ENCODE measurements at regions not wholly inside any gene's neighbourhood (a gene's known extent, or its start where the extent isn't known, plus 50 kb on each side); places are given as distances from the start of the nearest gene placed in this dataset.

DNA sequence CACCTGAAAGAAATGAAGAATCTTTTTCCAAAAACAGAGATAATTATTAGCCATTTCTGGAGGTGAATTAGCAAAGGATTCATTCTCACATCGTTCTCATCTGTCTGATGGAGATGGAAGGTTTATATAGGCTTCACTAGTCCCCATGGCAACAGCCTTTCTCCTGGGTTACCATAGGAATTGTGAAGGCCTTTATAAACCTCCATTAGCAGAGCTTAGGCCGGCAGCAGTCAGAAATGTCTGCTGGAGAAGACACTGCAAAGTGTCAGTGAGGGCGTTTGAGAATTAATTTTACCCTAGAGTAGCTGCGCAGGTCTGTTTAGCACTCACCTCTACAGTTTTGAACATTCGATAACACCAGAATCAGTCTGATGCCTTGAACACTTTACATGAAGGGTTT, 290.4 kb upstream of the NR4A3 start:
- Histone ChIP-seq H3K36me3 (no peaks in the 10 kb centered on the region), H3K27ac (no peak overlapping the region), H3K4me1 (no peaks in the 10 kb centered on the region), H3K27me3 (no peaks in the 10 kb centered on the region), H3K4me3 (no peak overlapping the region), H3K9me3 (no peaks in the 10 kb centered on the region)
- no peak for DNase-seq (ENCODE audit: extremely low spot score in 2 of 2)
- intact Hi-C loops (cut with DNase I) = no loop called here
- TF ChIP-seq POLR2A (IDR thresholded peaks at IDR 0.05) = no peak
- TF ChIP-seq POLR2AphosphoS5 (IDR thresholded peaks at IDR 0.05; ENCODE audit: insufficient read depth in 1 of 2, low read depth in 1 of 2) = no peak
- TF ChIP-seq, protein P1, sequence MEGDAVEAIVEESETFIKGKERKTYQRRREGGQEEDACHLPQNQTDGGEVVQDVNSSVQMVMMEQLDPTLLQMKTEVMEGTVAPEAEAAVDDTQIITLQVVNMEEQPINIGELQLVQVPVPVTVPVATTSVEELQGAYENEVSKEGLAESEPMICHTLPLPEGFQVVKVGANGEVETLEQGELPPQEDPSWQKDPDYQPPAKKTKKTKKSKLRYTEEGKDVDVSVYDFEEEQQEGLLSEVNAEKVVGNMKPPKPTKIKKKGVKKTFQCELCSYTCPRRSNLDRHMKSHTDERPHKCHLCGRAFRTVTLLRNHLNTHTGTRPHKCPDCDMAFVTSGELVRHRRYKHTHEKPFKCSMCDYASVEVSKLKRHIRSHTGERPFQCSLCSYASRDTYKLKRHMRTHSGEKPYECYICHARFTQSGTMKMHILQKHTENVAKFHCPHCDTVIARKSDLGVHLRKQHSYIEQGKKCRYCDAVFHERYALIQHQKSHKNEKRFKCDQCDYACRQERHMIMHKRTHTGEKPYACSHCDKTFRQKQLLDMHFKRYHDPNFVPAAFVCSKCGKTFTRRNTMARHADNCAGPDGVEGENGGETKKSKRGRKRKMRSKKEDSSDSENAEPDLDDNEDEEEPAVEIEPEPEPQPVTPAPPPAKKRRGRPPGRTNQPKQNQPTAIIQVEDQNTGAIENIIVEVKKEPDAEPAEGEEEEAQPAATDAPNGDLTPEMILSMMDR (IDR thresholded peaks at IDR 0.05) = no peak

DNA sequence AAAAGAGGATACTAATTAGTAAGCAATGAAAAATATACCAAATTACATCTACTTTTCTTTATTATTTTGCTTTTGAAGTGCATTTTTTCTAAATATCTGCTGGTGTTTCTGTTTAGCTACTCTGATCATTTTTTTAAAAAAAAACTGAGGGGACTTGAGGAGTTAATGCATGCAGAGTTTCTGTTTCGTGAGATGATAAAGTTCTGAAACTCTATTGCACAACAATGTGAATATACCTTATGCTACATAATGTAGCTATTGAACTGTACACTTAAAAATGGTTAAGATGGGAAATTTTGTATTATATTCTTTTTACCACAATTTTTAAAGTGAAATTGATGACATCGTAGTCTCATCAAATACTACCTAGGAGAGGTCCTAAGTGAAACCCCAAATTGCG, 288.3 kb upstream of the NR4A3 start:
- TF ChIP-seq, protein P1 (IDR thresholded peaks at IDR 0.05) = no peak
- TF ChIP-seq POLR2A (IDR thresholded peaks at IDR 0.05) (no peak), POLR2AphosphoS5 (IDR thresholded peaks at IDR 0.05; ENCODE audit: insufficient read depth in 1 of 2, low read depth in 1 of 2) (no peak)
- H3K4me1 ChIP-seq = no peaks in the 10 kb centered on the region
- H3K27me3 ChIP-seq = no peaks in the 10 kb centered on the region
- no peak overlapping the region for H3K4me3 ChIP-seq
- no peaks in the 10 kb centered on the region for H3K9me3 ChIP-seq
- no peak for DNase-seq (ENCODE audit: extremely low spot score in 2 of 2)
- intact Hi-C loops (cut with DNase I) = no loop called here
- H3K36me3 ChIP-seq = no peaks in the 10 kb centered on the region
- H3K27ac ChIP-seq = no peak overlapping the region

DNA sequence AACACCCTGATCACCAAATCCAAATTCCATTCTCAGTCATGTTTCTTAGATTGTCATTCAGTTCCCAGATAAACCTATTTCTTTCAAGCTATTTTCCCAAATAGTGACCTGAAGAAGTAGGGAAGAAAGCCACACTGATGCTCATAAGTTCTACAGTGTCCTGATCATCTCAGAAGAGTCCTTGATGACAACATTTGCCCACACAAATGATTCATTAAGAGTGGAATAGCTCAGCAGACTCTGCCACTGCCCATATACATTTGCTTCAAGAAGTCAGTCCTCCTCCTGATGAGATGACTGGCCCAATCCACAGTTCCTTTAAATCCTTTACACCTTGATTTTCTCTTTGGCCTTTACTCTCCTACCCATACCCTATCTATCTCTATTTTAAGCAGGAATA, 283.7 kb upstream of the NR4A3 start:
- Histone ChIP-seq H3K4me3 (no peak overlapping the region), H3K27ac (no peak overlapping the region), H3K4me1 (no peaks in the 10 kb centered on the region), H3K27me3 (no peaks in the 10 kb centered on the region), H3K9me3 (no peaks in the 10 kb centered on the region), H3K36me3 (no peaks in the 10 kb centered on the region)
- TF ChIP-seq POLR2A (IDR thresholded peaks at IDR 0.05) (no peak), POLR2AphosphoS5 (IDR thresholded peaks at IDR 0.05; ENCODE audit: insufficient read depth in 1 of 2, low read depth in 1 of 2) (no peak)
- TF ChIP-seq, protein P1 (IDR thresholded peaks at IDR 0.05) = no peak
- intact Hi-C loops (cut with DNase I) = no loop called here
- DNase-seq (ENCODE audit: extremely low spot score in 2 of 2) = no peak

DNA sequence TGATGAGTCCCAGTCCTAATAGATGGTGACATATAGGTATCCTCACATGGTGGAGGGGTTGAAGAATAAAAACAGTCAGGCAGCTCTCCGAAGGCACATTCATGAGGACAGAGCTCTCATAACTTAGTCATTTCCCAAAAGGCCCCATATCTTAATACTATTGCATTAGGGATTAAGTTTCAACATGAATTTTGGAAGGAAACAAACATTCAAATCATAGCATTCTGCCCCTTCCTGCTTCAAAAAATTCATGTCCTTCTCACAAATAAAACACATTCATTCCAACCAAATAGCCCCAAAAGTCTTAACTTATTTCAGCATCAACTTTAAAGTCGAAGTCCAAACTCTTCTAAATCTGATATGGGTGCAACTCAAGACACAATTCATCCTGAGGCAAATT, 277.2 kb upstream of the NR4A3 start:
- Histone ChIP-seq H3K4me3 (no peak overlapping the region), H3K36me3 (no peaks in the 10 kb centered on the region), H3K27me3 (no peaks in the 10 kb centered on the region), H3K9me3 (no peaks in the 10 kb centered on the region), H3K4me1 (no peaks in the 10 kb centered on the region), H3K27ac (no peak overlapping the region)
- no peak for DNase-seq (ENCODE audit: extremely low spot score in 2 of 2)
- TF ChIP-seq, protein P1 (IDR thresholded peaks at IDR 0.05) = no peak
- TF ChIP-seq POLR2A (IDR thresholded peaks at IDR 0.05) (no peak), POLR2AphosphoS5 (IDR thresholded peaks at IDR 0.05; ENCODE audit: insufficient read depth in 1 of 2, low read depth in 1 of 2) (no peak)
- intact Hi-C loops (cut with DNase I) = no loop called here

DNA sequence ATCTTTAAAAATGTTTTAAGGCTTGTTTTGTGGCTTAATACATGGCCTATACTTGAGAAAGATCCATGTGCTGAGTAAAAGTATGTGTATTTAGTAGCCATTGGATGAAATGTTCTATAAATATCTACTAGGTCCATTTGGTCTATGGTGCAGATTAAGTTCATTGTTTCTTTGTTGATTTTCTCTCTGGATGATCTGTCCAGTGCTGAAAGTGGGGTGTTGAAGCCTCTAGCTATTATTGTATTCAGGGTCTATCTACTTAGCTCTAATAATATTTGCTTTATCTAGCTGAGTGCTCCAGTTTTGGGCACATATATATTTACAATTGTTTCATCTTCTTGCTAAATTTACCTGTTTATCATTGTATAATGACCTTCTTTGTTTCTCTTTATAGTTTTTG, 272.2 kb upstream of the NR4A3 start:
- H3K27ac ChIP-seq = no peak overlapping the region
- DNase-seq (ENCODE audit: extremely low spot score in 2 of 2) = no peak
- no peaks in the 10 kb centered on the region for H3K36me3 ChIP-seq
- TF ChIP-seq POLR2AphosphoS5 (IDR thresholded peaks at IDR 0.05; ENCODE audit: insufficient read depth in 1 of 2, low read depth in 1 of 2) (no peak), POLR2A (IDR thresholded peaks at IDR 0.05) (no peak)
- TF ChIP-seq, protein P1 (IDR thresholded peaks at IDR 0.05) = no peak
- H3K4me3 ChIP-seq = no peak overlapping the region
- intact Hi-C loops (cut with DNase I) = no loop called here
- no peaks in the 10 kb centered on the region for H3K4me1 ChIP-seq
- H3K9me3 ChIP-seq = peaks cover 6% of the 10 kb centered on the region
- no peaks in the 10 kb centered on the region for H3K27me3 ChIP-seq

Data from vagina (tissue), 2 donors.